Pancreas (tissue), 10 donors: ENCODE measurements at regions not wholly inside any gene's neighbourhood (a gene's known extent, or its start where the extent isn't known, plus 50 kb on each side); places are given as distances from the start of the nearest gene placed in this dataset.

Experiments
- ATAC-seq, 4 donors: fragments of 200-7000 bp; cut with Tn5 transposase; one replicate each; pipeline versions ENCODE4 v1.8.0 to v1.9.1; 2020; ENCODE audit warnings: mild to moderate bottlenecking in 4 of 4, moderate library complexity in 4 of 4
- DNase-seq, 6 donors: peaks; one replicate each; pipeline ENCODE4 v3.0.0-alpha.2; 2020
- FAIRE-seq: peaks from 2 replicates; lab custom pipeline; 2012; peaks lifted over from hg19 to GRCh38; lab: Jason Lieb, UNC
- H3K27ac ChIP-seq, 4 donors: fragments of 200-600 bp; sonication (generic); 1 replicate in 3 of 4; 2 replicates in 1 of 4; pipeline versions ENCODE4 v1.5.0 to v1.8.0; 2020
- H3K27me3 ChIP-seq, 4 donors: fragments of 200-600 bp; one replicate each; pipeline ENCODE4 v1.8.0; 2021
- H3K36me3 ChIP-seq, 3 donors: fragments of 200-600 bp; sonication (generic) in 1 of 3; one replicate each; pipeline versions ENCODE4 v1.5.0 to v1.8.0; 2020 to 2021
- H3K4me1 ChIP-seq, 3 donors: fragments of 200-600 bp; one replicate each; pipeline ENCODE4 v1.8.0; 2021
- H3K4me3 ChIP-seq, 4 donors: fragments of 200-600 bp; sonication (generic) in 2 of 4; one replicate each; pipeline versions ENCODE4 v1.5.0 to v1.8.0; 2020 to 2021
- H3K9me3 ChIP-seq, 4 donors: fragments of 200-600 bp; one replicate each; pipeline ENCODE4 v1.8.0; 2021
- CTCF ChIP-seq, 4 donors: fragments of 200-600 bp; sonication (generic) in 3 of 4; IDR thresholded peaks; one replicate each; pipeline versions ENCODE4 v1.5.0 to v1.8.0; 2021; ENCODE audit warnings: antibody characterized with exemption in 4 of 4
- WGBS, 2 donors: extraction: QIAGEN DNeasy Blood & Tissue Kit; methylation state at CpG; one replicate each; pipeline ENCODE4 v1.1.7; 2013; 5-methylcytosine and 5-hydroxymethylcytosine counted together
- intact Hi-C, 3 donors: fragments of 100-400 bp; cut with DNase I; formaldehyde crosslinking; loops; one replicate each; pipeline versions ENCODE4 v1.11.1 to v1.14.2; 2022
- donor health status: healthy with polysubstance abuse.
- donor health status: DM: no; HTN: no; CAD: no; lungs with moderate emphysema.
- donor health status: DM: no; HTN: no; CAD: no.
- donor health status: control.
- donor health status: control.
- donor health status: Bipolar disorder and iron deficiency.
- donor health status: DM: yes; HTN: yes; CAD: no.
- donor health status: DM: no; HTN: no; CAD: no.
- donor health status: DM: no; HTN: no; CAD: no.
- donor health status: DM: yes; HTN: yes; CAD: no.

- H3K4me1 ChIP-seq, result no peaks in the 10 kb centered on the region
- DNase-seq, result no peak
- ATAC-seq, result no peak
- no peak overlapping the region for H3K27ac ChIP-seq
- intact Hi-C loops, result no loop called here
- H3K27me3 ChIP-seq, result no peaks in the 10 kb centered on the region
- WGBS, 2 donors, result 49 to 56% methylated on average over 1 of the region's 1 CpG
- H3K36me3 ChIP-seq, result no peaks in the 10 kb centered on the region
- no peaks in the 10 kb centered on the region for H3K9me3 ChIP-seq
- FAIRE-seq, result no peak
- no peak overlapping the region for H3K4me3 ChIP-seq
- no peak for TF ChIP-seq CTCF (IDR thresholded peaks at IDR 0.05)
These were observed 670.2 kb upstream of the SORCS1 start for GRCh38 chr10:107834706-107835105.

GRCh38 chr10:107831772-107832171 is 667.3 kb upstream of the SORCS1 start:
- ATAC-seq (no peak), DNase-seq (no peak), FAIRE-seq (no peak)
- intact Hi-C loops, result no loop called here
- no peak for TF ChIP-seq CTCF (IDR thresholded peaks at IDR 0.05)
- no peaks in the 10 kb centered on the region for H3K9me3 ChIP-seq
- H3K4me1 ChIP-seq, result no peaks in the 10 kb centered on the region
- no peaks in the 10 kb centered on the region for H3K36me3 ChIP-seq
- H3K27me3 ChIP-seq, result no peaks in the 10 kb centered on the region
- no peak overlapping the region for H3K4me3 ChIP-seq
- no peak overlapping the region for H3K27ac ChIP-seq
- WGBS, 2 donors, result 60 to 72% methylated on average over 2 of the region's 2 CpGs

GRCh38 chr10:107829161-107829560 is 664.7 kb upstream of the SORCS1 start:
- WGBS, 2 donors, result 35 to 43% methylated on average over 3 of the region's 3 CpGs
- no peak for DNase-seq
- Histone ChIP-seq H3K36me3 (no peaks in the 10 kb centered on the region), H3K9me3 (no peaks in the 10 kb centered on the region), H3K27ac (no peak overlapping the region), H3K27me3 (no peaks in the 10 kb centered on the region), H3K4me1 (no peaks in the 10 kb centered on the region), H3K4me3 (no peak overlapping the region)
- no peak for TF ChIP-seq CTCF (IDR thresholded peaks at IDR 0.05)
- no peak for ATAC-seq
- intact Hi-C loops, result no loop called here
- no peak for FAIRE-seq

- DNase-seq (no peak), ATAC-seq (no peak), FAIRE-seq (no peak)
- no peaks in the 10 kb centered on the region for H3K4me1 ChIP-seq
- H3K9me3 ChIP-seq, result no peaks in the 10 kb centered on the region
- no peaks in the 10 kb centered on the region for H3K27me3 ChIP-seq
- 66 to 74% methylated on average over 4 of the region's 4 CpGs for WGBS, 2 donors
- TF ChIP-seq CTCF (IDR thresholded peaks at IDR 0.05), result no peak
- intact Hi-C loops, result no loop called here
- H3K27ac ChIP-seq, result no peak overlapping the region
- H3K36me3 ChIP-seq, result no peaks in the 10 kb centered on the region
- no peak overlapping the region for H3K4me3 ChIP-seq
These were observed 661.7 kb upstream of the SORCS1 start for GRCh38 chr10:107826171-107826570.

DNA sequence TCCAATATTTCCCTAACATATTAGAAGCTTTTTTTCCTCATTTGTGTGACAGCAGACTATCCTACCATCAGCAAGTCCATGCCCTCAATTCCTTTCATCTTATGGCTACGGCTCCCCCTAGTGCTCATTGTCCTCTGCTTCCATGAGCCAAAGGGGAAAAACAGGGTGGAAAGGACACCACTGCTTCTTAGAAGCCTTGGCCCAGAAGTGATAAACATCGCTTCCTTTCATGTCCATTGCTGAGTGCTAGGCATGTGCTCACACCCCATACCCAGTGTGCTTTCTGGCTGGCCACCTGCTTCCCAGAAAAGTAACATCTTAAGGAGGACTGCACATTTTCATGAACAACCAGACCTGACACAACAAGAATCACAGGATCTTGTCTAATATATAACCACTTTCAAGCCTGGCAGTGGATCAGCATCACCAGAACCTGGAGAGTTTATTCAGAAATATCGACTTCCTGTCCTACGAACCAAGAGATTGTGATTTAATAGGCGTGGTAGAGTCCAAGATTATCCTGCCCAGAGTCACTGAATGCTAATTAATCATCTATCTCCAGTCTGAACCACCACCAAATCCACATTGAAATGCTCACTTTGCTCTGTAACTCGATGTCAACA is 650.5 kb upstream of the SORCS1 start:
- TF ChIP-seq CTCF (IDR thresholded peaks at IDR 0.05), result peak in 3 of 4 donors; percentile 31 to 38 (median 33)
- WGBS, 2 donors, result 8 to 13% methylated on average over 6 of the region's 6 CpGs
- FAIRE-seq, result no peak
- Histone ChIP-seq H3K4me3 (no peak overlapping the region), H3K27ac (no peak overlapping the region), H3K9me3 (no peaks in the 10 kb centered on the region), H3K36me3 (no peaks in the 10 kb centered on the region), H3K4me1 (no peaks in the 10 kb centered on the region), H3K27me3 (no peaks in the 10 kb centered on the region)
- DNase-seq, result peak in 3 of 6 donors; percentile 20 to 53 (median 36)
- intact Hi-C loops, result loop anchor here in 1 of 3 donors (10.0 kb wide), 1 partner anchor 1190 kb away; no protein-coding TSS in a partner anchor
- ATAC-seq, result peak; percentile 66 to 92 (median 90)
